GM12873 (cell line): ENCODE measurements at regions not wholly inside any gene's neighbourhood (a gene's known extent, or its start where the extent isn't known, plus 50 kb on each side); places are given as distances from the start of the nearest gene placed in this dataset.

Experiments used
- CTCF ChIP-seq: IDR thresholded peaks from 2 replicates; pipeline ENCODE4 v1.5.1; 2012; ENCODE audit warnings: low read depth, mild to moderate bottlenecking, moderate library complexity, low read length, control low read depth; ENCODE audit not compliant: insufficient read depth; ENCODE audit errors: missing control alignments

- no peak for TF ChIP-seq CTCF
Measured at GRCh38 chr7:20913853-20914252, 127.2 kb upstream of the SP8 start.

- no peak for TF ChIP-seq CTCF
Measured at GRCh38 chr7:20916311-20916710, 129.6 kb upstream of the SP8 start.

- TF ChIP-seq CTCF: no peak
Measured at GRCh38 chr7:20917603-20918002, 130.9 kb upstream of the SP8 start.

GRCh38 chr7:20918156-20918555, 131.5 kb upstream of the SP8 start:
- TF ChIP-seq CTCF: no peak

- TF ChIP-seq CTCF: no peak
Measured at GRCh38 chr7:20927976-20928375, 141.3 kb upstream of the SP8 start.

GRCh38 chr7:20929199-20929598, 142.5 kb upstream of the SP8 start:
- TF ChIP-seq CTCF: no peak

- TF ChIP-seq CTCF: no peak
Measured at GRCh38 chr7:20931739-20932138, 145.1 kb upstream of the SP8 start.
